GM19035 (cell line): ENCODE measurements at regions not wholly inside any gene's neighbourhood (a gene's known extent, or its start where the extent isn't known, plus 50 kb on each side); places are given as distances from the start of the nearest gene placed in this dataset.

Experiments
- ATAC-seq: cut with Tn5 transposase; IDR thresholded peaks from one replicate; pipeline ENCODE4 v1.9.1; 2021; ENCODE audit not compliant: unreplicated experiment

GRCh38 chr4:181319629-181320028, 923.6 kb upstream of the TENM3 start:
- no peak for ATAC-seq

- peak; percentile 99 for ATAC-seq
Observed at GRCh38 chr4:181323061-181323460, 920.1 kb upstream of the TENM3 start.

- no peak for ATAC-seq
Observed at GRCh38 chr4:181330654-181331201, 912.5 kb upstream of the TENM3 start.

DNA sequence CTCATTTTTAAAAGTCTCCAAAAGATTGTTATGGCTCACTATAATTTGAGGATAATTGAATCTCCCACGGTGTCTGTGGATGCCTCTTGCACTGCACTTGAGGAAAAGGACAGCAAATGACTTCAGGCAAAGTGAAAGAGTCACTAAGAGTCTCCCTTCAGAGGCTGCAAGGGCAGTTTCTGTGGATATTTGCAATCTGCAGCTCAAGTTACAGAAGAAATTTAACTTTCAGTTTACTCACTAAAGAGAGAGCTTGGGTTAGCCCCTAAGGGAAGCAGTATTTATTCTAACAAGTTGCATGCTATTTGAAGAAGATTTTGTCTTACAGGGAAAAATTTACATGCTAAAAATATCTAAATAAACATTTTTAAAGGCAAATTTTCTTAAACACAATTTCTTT, 912.0 kb upstream of the TENM3 start:
- ATAC-seq = no peak

- ATAC-seq = no peak
Observed at GRCh38 chr4:181345931-181346330, 897.3 kb upstream of the TENM3 start.

- no peak for ATAC-seq
Observed at GRCh38 chr4:181350615-181351415, 892.4 kb upstream of the TENM3 start.

- ATAC-seq = no peak
Observed at GRCh38 chr4:181364504-181364903, 878.7 kb upstream of the TENM3 start.

DNA sequence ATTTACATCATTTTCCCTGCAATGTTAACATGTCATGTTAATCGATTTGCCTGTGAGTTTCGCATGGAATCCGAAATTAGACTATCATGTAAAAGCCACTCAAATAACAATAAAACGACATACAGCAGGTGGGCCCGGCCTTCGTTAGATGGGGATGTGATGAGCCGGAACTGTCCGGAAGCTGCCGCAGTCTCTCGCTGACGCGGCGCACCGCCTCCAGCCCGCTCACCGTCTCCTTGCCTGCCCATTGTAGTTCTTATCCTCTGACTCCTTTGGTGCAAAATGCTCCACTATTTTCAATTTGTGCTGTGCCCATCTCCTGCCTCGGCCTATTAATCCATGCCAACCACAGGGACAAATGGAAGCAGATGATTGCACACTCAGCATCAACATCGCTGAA, 877.5 kb upstream of the TENM3 start:
- no peak for ATAC-seq

DNA sequence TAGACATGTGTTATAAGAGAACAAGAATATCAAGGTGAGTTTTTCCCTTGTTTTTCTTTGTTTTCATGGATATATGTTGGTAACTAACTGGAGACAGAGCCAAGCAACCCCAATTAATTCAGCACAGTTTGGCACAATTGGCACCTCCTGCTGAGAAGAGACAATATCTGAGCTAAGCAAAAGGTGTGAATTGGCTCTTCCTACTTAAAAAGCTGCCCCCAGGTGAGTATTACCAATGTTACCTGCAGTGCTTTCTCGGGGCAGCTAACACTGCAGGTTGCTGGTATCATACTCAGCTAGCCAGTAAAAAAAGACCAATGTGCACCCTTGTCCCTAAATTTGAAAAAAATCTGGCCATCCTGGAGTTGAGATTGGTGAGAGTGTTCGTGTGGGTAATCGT, 871.2 kb upstream of the TENM3 start:
- ATAC-seq = no peak

DNA sequence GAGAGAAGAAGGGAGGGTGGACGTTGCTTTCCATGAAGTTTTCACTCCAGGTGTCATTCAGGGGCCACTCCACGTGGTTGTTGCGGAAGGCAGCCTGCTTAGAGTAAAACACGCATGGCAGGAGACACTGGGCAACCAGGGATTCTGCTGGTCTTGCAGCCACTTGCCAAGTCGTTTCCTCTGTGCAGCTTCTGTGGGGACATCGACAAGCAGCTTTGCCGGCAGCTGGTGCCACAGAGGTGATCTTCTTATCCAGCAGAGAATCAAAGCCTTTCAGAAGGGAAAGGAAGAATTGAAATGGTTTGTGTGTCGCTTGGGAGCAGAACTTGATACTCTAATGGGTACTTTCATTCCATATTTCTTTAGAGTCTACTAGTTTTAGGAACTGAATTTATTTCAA, 867.1 kb upstream of the TENM3 start:
- no peak for ATAC-seq

- no peak for ATAC-seq
Observed at GRCh38 chr4:181388061-181388460, 855.1 kb upstream of the TENM3 start.

GRCh38 chr4:181416966-181417365, 826.2 kb upstream of the TENM3 start:
- no peak for ATAC-seq

DNA sequence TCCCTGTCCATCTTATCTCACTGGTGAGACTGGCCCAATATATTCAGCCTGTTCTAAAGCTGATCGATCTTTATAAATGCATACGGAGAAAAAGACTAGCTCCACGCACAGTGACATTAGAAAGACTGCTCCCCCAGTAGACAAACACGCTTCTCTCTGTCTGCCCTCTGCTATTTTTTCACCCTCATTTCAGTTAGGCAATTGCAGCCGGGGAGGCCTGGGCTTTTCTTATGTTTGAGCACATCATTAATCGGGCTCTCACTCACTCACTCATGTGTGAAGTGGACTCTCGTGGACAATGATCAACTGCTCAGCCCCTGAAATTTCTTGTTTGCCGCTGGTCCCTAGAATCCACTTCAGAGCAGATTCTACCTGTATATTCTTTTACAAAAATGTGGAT, 824.7 kb upstream of the TENM3 start:
- ATAC-seq = no peak

DNA sequence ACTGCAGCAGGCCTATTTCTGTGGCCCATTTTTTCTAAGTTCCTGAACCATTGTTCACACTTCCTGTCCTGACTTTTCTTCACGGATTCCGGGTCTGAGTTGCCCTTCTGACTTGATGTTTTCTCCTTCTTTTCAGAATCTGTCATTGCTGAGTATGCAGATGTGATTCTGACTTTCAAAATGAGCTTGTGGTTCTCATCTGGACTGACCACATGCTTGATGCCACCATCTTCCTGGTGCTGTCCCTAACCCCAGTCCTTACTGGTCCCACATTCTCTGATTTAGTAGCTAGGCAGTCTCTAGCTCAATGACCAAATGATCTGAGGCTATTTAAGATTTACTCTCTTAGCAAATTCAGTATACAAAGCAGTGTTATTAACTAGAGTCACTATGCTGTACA, 822.3 kb upstream of the TENM3 start:
- ATAC-seq = no peak

GRCh38 chr4:181424362-181425016, 818.7 kb upstream of the TENM3 start:
- no peak for ATAC-seq

DNA sequence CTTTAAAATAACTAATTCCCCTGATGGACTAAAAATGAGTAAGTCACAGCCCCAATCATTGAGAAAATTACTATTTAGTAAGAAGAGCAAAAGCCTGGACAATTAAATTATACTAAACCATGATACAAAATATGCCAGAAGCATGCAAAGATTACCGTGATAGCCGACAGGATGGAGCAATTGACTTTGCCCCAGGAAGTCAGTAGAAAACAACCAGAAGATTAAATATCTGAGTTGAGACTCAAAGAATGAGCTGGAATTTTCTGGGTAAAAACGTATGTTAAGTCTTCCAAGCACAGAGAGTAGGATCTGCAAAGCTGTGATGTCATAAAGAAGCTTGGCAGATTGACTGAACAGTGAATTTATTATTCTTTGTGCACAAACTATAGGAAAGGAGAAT, 816.1 kb upstream of the TENM3 start:
- no peak for ATAC-seq

GRCh38 chr4:181431006-181431405, 812.2 kb upstream of the TENM3 start:
- no peak for ATAC-seq

GRCh38 chr4:181431661-181432060, 811.5 kb upstream of the TENM3 start:
- ATAC-seq = no peak

DNA sequence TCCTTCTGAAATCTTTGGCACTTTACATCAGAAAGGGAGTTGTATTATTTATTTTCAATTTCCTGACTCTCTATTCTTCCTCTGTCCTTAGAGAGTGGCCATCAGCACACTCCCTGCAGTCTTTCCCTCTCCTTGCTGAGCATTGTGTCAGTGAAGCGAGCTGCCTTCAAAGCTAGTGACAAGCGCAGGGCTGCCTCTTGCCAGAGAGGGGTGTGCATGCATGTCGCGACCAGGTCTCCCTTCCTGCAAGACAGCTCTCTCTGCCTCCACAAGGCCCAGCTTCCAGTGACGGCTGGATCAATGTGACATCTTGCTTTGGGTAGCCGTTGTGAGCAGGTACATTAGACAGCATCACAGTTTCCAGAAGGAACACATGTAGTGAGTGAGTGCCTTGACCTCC, 810.9 kb upstream of the TENM3 start:
- no peak for ATAC-seq

GRCh38 chr4:181437895-181438294, 805.3 kb upstream of the TENM3 start:
- ATAC-seq = no peak

GRCh38 chr4:181438641-181439040, 804.6 kb upstream of the TENM3 start:
- no peak for ATAC-seq

DNA sequence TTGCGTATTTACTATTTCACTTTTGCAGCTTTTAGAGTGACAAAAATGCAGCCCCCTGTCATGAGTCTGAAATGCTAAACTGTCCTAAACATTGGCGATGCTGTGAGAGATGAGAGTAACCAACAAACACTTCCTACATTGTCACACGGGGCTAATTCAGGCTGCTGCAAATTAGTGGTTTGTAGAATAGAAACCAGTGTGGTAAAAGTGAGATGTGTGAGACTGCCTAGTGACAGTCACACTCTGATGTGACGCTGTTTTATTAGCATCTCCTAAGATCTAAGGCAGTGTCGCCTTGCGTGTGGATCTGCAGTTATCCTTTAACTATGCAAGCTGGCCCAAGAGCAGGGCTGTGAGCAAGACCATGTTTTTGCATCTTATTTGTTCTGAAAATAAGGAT, 800.2 kb upstream of the TENM3 start:
- peak; percentile 59 for ATAC-seq
